OCI-M2 (cell line): ENCODE measurements at regions not wholly inside any gene's neighbourhood (a gene's known extent, or its start where the extent isn't known, plus 50 kb on each side); places are given as distances from the start of the nearest gene placed in this dataset.
"Not testable (repeated sequence)": the region's sequence is repeated elsewhere in the genome, so short reads cannot be mapped to it uniquely, and the experiment has no call there.

Experiments used
- DNase-seq: peaks from one replicate; lab custom pipeline; 2025; ENCODE audit not compliant: unreplicated experiment; lab: John Stamatoyannopoulos, UW

DNA sequence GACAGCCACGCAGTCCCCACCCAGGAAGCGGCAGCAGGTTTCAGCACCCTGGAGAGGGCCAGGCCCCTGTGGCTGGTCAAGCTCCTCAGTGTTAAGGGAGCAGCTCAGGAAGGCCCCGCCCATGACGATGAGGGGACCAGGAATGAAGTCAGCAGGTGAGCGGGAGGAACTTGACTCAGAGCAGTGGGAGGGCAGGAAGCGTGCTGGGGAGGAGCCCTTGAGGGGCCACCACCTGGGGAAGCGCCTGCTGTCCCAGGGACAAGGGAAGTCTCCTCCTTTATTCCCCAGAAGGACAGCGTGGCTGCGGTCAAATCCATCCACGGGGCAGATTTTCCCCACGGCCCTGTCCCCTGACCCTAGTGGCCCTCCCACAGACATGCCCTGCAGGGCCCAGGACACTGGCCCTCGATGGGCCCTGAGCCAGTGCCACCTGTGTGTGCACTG is 357.6 kb downstream of the ADGRD1 start:
- DNase-seq = not testable (repeated sequence)

GRCh38 chr12:131311764-131312163 is 358.1 kb downstream of the ADGRD1 start:
- DNase-seq = no peak

- not testable (repeated sequence) for DNase-seq
Measured at GRCh38 chr12:131312382-131312781, 358.7 kb downstream of the ADGRD1 start.

GRCh38 chr12:131312793-131313545 is 359.3 kb downstream of the ADGRD1 start:
- no peak for DNase-seq

GRCh38 chr12:131313635-131314034 is 359.9 kb downstream of the ADGRD1 start:
- DNase-seq = no peak

GRCh38 chr12:131314524-131315090 is 360.9 kb downstream of the ADGRD1 start:
- DNase-seq = no peak

DNA sequence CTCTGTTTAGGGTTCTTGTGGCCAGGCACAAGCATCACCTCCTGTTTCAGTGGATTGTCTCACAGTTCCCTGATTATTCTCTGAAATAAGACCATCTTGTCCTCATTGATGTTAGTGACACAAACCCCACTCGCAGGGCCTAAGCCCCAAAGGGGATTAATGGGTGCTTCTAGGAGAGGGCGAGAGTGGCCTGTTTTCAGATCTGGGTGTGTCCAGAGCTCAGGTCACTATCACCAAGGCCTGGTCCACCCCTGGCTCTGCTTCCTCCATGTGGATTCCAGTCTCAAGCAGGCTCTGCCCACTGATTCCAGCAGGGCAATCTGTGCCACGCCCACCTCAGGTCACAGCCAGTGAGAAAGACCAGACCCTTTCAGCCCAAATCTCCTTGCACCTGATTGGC is 361.9 kb downstream of the ADGRD1 start:
- DNase-seq = no peak

- DNase-seq = no peak
Measured at GRCh38 chr12:131316388-131316787, 362.7 kb downstream of the ADGRD1 start.

GRCh38 chr12:131318045-131318685 is 364.5 kb downstream of the ADGRD1 start:
- DNase-seq = no peak

DNA sequence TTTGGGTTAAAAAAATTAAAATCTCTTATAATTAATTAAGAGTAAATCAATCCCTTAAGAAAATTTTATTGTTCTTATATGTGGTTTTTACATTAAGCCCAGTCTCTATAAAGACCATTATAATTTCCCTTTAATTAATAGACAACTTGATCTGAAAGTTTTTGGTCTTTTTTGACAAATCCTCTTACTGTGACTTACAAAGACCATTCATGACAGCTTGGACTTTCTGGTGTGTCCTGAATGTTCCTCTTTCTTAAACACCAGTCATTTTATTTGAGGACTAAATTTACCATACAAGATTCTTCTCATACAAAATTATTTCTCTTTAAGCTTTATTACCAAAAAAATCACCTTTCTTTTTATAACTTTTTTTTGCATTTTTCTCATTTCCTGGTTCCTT is 368.3 kb downstream of the ADGRD1 start:
- DNase-seq = no peak

- DNase-seq = not testable (repeated sequence)
Measured at GRCh38 chr12:131322460-131322859, 368.8 kb downstream of the ADGRD1 start.

GRCh38 chr12:131323879-131324278 is 370.2 kb downstream of the ADGRD1 start:
- DNase-seq = no peak

GRCh38 chr12:131327521-131328488 is 374.1 kb downstream of the ADGRD1 start:
- no peak for DNase-seq

- DNase-seq = not testable (repeated sequence)
Measured at GRCh38 chr12:131328861-131329845, 375.4 kb downstream of the ADGRD1 start.

DNA sequence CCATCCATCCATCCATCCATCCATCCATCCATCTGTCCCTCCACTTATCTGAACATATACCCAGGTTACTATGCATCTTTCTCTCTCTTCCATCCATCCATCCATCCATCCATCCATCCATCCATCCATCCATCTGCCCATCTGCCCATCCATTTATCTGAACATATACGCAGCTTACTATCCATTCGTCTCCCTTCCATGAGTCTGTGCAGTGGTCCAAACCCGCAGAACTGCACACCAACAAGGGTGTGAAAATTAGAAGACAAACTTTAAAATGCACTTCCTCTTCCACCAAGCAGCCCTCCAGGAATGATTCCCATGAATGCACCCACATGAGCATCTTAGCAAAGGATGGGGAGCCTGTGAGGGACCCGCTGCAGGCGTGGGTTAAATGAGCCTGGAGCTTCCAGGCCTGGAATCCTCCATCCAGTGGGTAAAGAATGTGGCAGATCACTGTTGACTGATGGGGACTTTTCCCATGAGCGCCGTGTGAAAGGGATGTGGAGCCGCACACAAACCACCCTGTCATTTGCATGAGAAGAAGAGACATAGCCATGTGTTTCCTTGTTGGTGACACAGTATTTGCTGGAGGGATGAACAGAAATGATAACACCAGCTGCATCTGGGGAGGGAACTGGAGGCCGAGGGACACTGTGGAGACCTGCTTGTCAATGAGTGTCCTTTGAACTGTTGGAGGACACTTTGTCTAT is 376.6 kb downstream of the ADGRD1 start:
- no peak for DNase-seq

DNA sequence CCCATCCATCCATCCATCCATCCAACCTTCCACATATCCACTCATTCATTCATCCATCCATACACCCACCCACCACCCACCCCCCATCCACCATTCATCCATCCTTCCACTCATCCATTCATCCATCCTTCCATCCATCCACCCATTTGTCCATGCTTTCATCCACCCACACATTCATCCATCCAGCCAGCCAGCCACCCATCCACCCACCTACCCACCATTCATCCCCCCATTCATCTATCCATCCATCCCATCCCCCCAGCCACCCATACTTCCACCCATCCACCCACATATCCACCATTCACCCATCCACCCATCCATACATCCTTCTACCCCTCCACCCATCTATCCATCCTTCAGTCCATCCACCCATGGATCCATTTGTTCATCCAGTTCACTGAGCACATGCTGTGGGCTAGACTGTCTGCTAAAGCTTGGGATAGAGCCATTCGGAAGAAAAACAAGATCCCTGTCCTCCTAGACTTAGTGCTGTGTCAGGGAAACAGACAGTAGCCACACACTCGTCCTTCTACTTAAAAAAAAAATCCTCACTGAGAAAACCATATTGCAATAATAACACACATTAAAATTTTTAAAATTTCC is 377.5 kb downstream of the ADGRD1 start:
- DNase-seq = no peak

GRCh38 chr12:131332224-131332623 is 378.5 kb downstream of the ADGRD1 start:
- DNase-seq = no peak

DNA sequence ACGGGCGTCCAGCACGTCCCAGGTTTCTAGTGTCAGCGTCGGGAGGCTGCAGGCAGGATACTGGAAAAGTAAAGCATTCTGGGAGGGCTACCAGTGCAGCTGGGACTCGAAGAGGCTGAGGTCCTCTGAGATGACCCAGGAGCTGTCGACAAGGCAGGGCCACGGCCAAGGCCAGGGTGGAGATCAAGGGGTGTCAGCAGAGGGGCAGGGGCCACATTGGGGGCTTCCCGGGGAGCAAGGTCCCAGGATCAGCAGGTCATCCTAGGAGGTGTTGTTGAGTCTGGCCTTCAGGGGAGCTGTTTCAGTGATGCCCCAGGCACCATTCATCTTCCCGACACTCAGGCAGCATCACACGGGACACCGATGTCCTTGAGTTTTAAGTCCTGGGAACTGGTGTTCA is 377.8 kb upstream of the SFSWAP start:
- no peak for DNase-seq
